GM12878 (cell line): ENCODE measurements at regions not wholly inside any gene's neighbourhood (a gene's known extent, or its start where the extent isn't known, plus 50 kb on each side); places are given as distances from the start of the nearest gene placed in this dataset.

Experiments
- BACH1 ChIP-seq: fragments of 450-650 bp; IDR thresholded peaks from 2 replicates; pipeline ENCODE4 v1.6.1; 2017; ENCODE audit warnings: mild to moderate bottlenecking, borderline replicate concordance
- CTCF ChIP-seq, 3 experiments: IDR thresholded peaks in 2 of 3; conservative IDR thresholded peaks in 1 of 3; 2 replicates each; pipeline ENCODE4 v1.5.1; 2011; ENCODE audit warnings: low read depth in 3 of 3, low read length in 3 of 3, mild to moderate bottlenecking in 3 of 3, control low read depth in 2 of 3, moderate library complexity in 2 of 3, inconsistent platforms in 1 of 3, mixed read lengths in 1 of 3; ENCODE audit not compliant: control insufficient read depth in 2 of 3, insufficient read depth in 1 of 3; ENCODE audit errors: extremely low read depth in 1 of 3
- EZH2 ChIP-seq: IDR thresholded peaks from 2 replicates; pipeline ENCODE4 v1.6.1; 2012; ENCODE audit warnings: low read depth, mild to moderate bottlenecking, control low read depth, inconsistent platforms, low read length, borderline replicate concordance; ENCODE audit not compliant: control insufficient read depth
- KLF5 ChIP-seq: fragments of 450-650 bp; IDR thresholded peaks from 2 replicates; pipeline ENCODE4 v1.6.1; 2014; ENCODE audit warnings: mild to moderate bottlenecking; ENCODE audit not compliant: partially characterized antibody
- NFIC ChIP-seq: IDR thresholded peaks from 2 replicates; pipeline ENCODE4 v1.6.1; 2012; ENCODE audit warnings: low read depth, mild to moderate bottlenecking, inconsistent platforms, low read length, moderate library complexity
- POLR2A ChIP-seq: IDR thresholded peaks from 2 replicates; pipeline ENCODE4 v1.6.1; 2011; ENCODE audit warnings: low read depth, mild to moderate bottlenecking, low read length
- RAD21 ChIP-seq: IDR thresholded peaks from 2 replicates; pipeline ENCODE4 v1.6.1; 2011; ENCODE audit warnings: mild to moderate bottlenecking, low read depth, low read length, moderate library complexity; ENCODE audit not compliant: insufficient read depth
- USF2 ChIP-seq: IDR thresholded peaks from 2 replicates; pipeline ENCODE4 v1.6.1; 2011; ENCODE audit warnings: low read depth, low read length, improper control_type of control experiment, borderline replicate concordance
- ZNF274 ChIP-seq: IDR thresholded peaks from one replicate; pipeline ENCODE4 v1.8.0; 2011; ENCODE audit not compliant: insufficient read length, insufficient read depth
- TF ChIP-seq, protein P1 (sequence below): fragments of 450-650 bp; IDR thresholded peaks from 2 replicates; pipeline ENCODE4 v1.6.1; 2014; ENCODE audit warnings: mild to moderate bottlenecking
- TF ChIP-seq, protein P2 (sequence below): fragments of 450-650 bp; IDR thresholded peaks from 2 replicates; pipeline ENCODE4 v1.6.1; 2018; ENCODE audit warnings: borderline replicate concordance, mild to moderate bottlenecking; ENCODE audit not compliant: partially characterized antibody

GRCh38 chr3:191889756-191890155 lies 428.8 kb downstream of the PYDC2 start:
- TF ChIP-seq, protein P1, sequence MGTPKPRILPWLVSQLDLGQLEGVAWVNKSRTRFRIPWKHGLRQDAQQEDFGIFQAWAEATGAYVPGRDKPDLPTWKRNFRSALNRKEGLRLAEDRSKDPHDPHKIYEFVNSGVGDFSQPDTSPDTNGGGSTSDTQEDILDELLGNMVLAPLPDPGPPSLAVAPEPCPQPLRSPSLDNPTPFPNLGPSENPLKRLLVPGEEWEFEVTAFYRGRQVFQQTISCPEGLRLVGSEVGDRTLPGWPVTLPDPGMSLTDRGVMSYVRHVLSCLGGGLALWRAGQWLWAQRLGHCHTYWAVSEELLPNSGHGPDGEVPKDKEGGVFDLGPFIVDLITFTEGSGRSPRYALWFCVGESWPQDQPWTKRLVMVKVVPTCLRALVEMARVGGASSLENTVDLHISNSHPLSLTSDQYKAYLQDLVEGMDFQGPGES = no peak
- TF ChIP-seq RAD21 (no peak), CTCF (IDR thresholded peaks at IDR 0.05 in 2 of 3, conservative IDR thresholded peaks at IDR 0.05 in 1 of 3; ENCODE audit: control insufficient read depth in 2 of 3, extremely low read depth in 1 of 3, insufficient read depth in 1 of 3, low read depth in 3 of 3, low read length in 3 of 3) (no peak), EZH2 (no peak), POLR2A (no peak), KLF5 (no peak), ZNF274 (no peak), USF2 (no peak), BACH1 (no peak), NFIC (no peak)
- TF ChIP-seq, protein P2, sequence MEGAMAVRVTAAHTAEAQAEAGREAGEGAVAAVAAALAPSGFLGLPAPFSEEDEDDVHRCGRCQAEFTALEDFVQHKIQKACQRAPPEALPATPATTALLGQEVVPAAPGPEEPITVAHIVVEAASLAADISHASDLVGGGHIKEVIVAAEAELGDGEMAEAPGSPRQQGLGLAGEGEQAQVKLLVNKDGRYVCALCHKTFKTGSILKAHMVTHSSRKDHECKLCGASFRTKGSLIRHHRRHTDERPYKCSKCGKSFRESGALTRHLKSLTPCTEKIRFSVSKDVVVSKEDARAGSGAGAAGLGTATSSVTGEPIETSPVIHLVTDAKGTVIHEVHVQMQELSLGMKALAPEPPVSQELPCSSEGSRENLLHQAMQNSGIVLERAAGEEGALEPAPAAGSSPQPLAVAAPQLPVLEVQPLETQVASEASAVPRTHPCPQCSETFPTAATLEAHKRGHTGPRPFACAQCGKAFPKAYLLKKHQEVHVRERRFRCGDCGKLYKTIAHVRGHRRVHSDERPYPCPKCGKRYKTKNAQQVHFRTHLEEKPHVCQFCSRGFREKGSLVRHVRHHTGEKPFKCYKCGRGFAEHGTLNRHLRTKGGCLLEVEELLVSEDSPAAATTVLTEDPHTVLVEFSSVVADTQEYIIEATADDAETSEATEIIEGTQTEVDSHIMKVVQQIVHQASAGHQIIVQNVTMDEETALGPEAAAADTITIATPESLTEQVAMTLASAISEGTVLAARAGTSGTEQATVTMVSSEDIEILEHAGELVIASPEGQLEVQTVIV = no peak
